SK-N-SH treated with all-trans-retinoic acid at 6 μM for 48 hours (cell line): ENCODE measurements at regions not wholly inside any gene's neighbourhood (a gene's known extent, or its start where the extent isn't known, plus 50 kb on each side); places are given as distances from the start of the nearest gene placed in this dataset.

Experiments used
- ATAC-seq: fragments of 200-7000 bp; cut with Tn5 transposase; 3 replicates; pipeline ENCODE4 v1.9.1; 2020; ENCODE audit warnings: mild to moderate bottlenecking, moderate library complexity
- ARNTL ChIP-seq: fragments of 450-650 bp; formaldehyde crosslinking; IDR thresholded peaks from 2 replicates; pipeline ENCODE4 v1.5.0; 2020; ENCODE audit warnings: low read depth, mild to moderate bottlenecking, moderate library complexity, borderline replicate concordance
- ESRRG ChIP-seq: fragments of 250-450 bp; sonication (Bioruptor Pico); IDR thresholded peaks from 2 replicates; pipeline ENCODE4 v1.6.1; 2021; ENCODE audit warnings: mild to moderate bottlenecking
- GLIS3 ChIP-seq: fragments of 250-450 bp; sonication (Bioruptor Pico); IDR thresholded peaks from 2 replicates; pipeline ENCODE4 v1.5.0; 2020; ENCODE audit warnings: mild to moderate bottlenecking, moderate library complexity
- ISL1 ChIP-seq: fragments of 250-450 bp; sonication (Bioruptor Pico); IDR thresholded peaks from 2 replicates; pipeline ENCODE4 v2.1.2; 2022; ENCODE audit warnings: mild to moderate bottlenecking, moderate library complexity
- OSR1 ChIP-seq: fragments of 250-450 bp; sonication (Bioruptor Pico); IDR thresholded peaks from 2 replicates; pipeline ENCODE4 v1.8.0; 2022; ENCODE audit warnings: moderate library complexity, mild to moderate bottlenecking, inconsistent platforms
- PPARA ChIP-seq: fragments of 250-450 bp; sonication (Bioruptor Pico); IDR thresholded peaks from 2 replicates; pipeline ENCODE4 v1.5.0; 2020; ENCODE audit warnings: mild to moderate bottlenecking, borderline replicate concordance
- RARB ChIP-seq: fragments of 250-450 bp; sonication (Bioruptor Pico); IDR thresholded peaks from 2 replicates; pipeline ENCODE4 v1.8.0; 2021; ENCODE audit warnings: mild to moderate bottlenecking, moderate library complexity
- SNAI2 ChIP-seq: fragments of 250-450 bp; sonication (Bioruptor Pico); IDR thresholded peaks from 2 replicates; pipeline ENCODE4 v1.5.0; 2020; ENCODE audit warnings: mild to moderate bottlenecking, moderate library complexity
- TCF4 ChIP-seq: fragments of 250-450 bp; sonication (Bioruptor Pico); IDR thresholded peaks from 2 replicates; pipeline ENCODE4 v1.8.0; 2021; ENCODE audit warnings: mild to moderate bottlenecking, moderate library complexity, borderline replicate concordance
- TOX ChIP-seq: fragments of 250-450 bp; sonication (Bioruptor Pico); IDR thresholded peaks from 2 replicates; pipeline ENCODE4 v1.8.0; 2021; ENCODE audit warnings: mild to moderate bottlenecking, moderate library complexity, borderline replicate concordance
- ZC3H10 ChIP-seq: fragments of 250-450 bp; sonication (Bioruptor Pico); IDR thresholded peaks from 2 replicates; pipeline ENCODE4 v1.5.1; 2021; ENCODE audit warnings: mild to moderate bottlenecking, moderate library complexity
- ZFP3 ChIP-seq: fragments of 250-450 bp; sonication (Bioruptor Pico); IDR thresholded peaks from 2 replicates; pipeline ENCODE4 v1.5.0; 2020; ENCODE audit warnings: mild to moderate bottlenecking, moderate library complexity
- ZFP30 ChIP-seq: fragments of 450-650 bp; formaldehyde crosslinking; IDR thresholded peaks from 2 replicates; pipeline ENCODE4 v1.5.0; 2022; ENCODE audit warnings: mild to moderate bottlenecking, moderate library complexity
- ZNF565 ChIP-seq: fragments of 450-650 bp; formaldehyde crosslinking; conservative IDR thresholded peaks from 2 replicates; pipeline ENCODE4 v1.5.0; 2020; ENCODE audit warnings: low read depth, mild to moderate bottlenecking, moderate library complexity
- ZNF8 ChIP-seq: fragments of 450-650 bp; formaldehyde crosslinking; IDR thresholded peaks from 2 replicates; pipeline ENCODE4 v1.5.0; 2020; ENCODE audit warnings: mild to moderate bottlenecking, moderate library complexity
- TF ChIP-seq, protein P1 (sequence below): fragments of 250-450 bp; sonication (Bioruptor Pico); IDR thresholded peaks from 2 replicates; pipeline ENCODE4 v1.5.0; 2020; ENCODE audit warnings: mild to moderate bottlenecking, moderate library complexity
- TF ChIP-seq, protein P2 (sequence below): fragments of 250-450 bp; sonication (Bioruptor Pico); IDR thresholded peaks from 2 replicates; pipeline ENCODE4 v1.8.0; 2021; ENCODE audit warnings: low read depth, mild to moderate bottlenecking, moderate library complexity, borderline replicate concordance
- TF ChIP-seq, protein P3 (sequence below): fragments of 250-450 bp; sonication (Bioruptor Pico); IDR thresholded peaks from 2 replicates; pipeline ENCODE4 v1.8.0; 2020; ENCODE audit warnings: mild to moderate bottlenecking, moderate library complexity, borderline replicate concordance
- TF ChIP-seq, protein P4 (sequence below): fragments of 250-450 bp; sonication (Bioruptor Pico); IDR thresholded peaks from 2 replicates; pipeline ENCODE4 v1.5.1; 2021; ENCODE audit warnings: mild to moderate bottlenecking, moderate library complexity
- TF ChIP-seq, protein P5 (sequence below): fragments of 250-450 bp; sonication (Bioruptor Pico); IDR thresholded peaks from 2 replicates; pipeline ENCODE4 v1.5.1; 2020; ENCODE audit warnings: low read depth, mild to moderate bottlenecking, moderate library complexity

DNA sequence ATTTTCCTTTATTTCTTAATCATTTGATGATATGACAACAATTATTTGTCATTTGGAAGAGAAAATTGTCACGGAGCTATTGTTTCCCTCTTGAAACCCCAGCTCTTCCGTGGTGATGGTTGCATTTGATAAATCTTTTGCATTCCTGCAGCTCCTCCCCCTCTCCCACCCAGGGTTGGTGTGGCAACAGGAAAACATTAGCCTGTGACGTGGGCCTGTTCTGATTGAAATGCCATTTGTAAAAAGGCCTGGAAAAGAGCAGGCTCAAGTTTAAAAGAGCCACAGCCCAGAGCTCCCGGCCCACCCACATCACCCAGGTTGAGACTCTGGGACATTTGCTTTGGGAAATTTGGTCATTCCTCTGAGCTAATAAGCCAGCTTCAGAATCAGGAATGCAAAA is 282.5 kb downstream of the RPLP1 start (continued):
- TF ChIP-seq, protein P1, sequence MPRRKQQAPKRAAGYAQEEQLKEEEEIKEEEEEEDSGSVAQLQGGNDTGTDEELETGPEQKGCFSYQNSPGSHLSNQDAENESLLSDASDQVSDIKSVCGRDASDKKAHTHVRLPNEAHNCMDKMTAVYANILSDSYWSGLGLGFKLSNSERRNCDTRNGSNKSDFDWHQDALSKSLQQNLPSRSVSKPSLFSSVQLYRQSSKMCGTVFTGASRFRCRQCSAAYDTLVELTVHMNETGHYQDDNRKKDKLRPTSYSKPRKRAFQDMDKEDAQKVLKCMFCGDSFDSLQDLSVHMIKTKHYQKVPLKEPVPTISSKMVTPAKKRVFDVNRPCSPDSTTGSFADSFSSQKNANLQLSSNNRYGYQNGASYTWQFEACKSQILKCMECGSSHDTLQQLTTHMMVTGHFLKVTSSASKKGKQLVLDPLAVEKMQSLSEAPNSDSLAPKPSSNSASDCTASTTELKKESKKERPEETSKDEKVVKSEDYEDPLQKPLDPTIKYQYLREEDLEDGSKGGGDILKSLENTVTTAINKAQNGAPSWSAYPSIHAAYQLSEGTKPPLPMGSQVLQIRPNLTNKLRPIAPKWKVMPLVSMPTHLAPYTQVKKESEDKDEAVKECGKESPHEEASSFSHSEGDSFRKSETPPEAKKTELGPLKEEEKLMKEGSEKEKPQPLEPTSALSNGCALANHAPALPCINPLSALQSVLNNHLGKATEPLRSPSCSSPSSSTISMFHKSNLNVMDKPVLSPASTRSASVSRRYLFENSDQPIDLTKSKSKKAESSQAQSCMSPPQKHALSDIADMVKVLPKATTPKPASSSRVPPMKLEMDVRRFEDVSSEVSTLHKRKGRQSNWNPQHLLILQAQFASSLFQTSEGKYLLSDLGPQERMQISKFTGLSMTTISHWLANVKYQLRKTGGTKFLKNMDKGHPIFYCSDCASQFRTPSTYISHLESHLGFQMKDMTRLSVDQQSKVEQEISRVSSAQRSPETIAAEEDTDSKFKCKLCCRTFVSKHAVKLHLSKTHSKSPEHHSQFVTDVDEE (CRISPR knock-in tag) = no peak
- TF ChIP-seq ZNF565 (CRISPR knock-in tag) (no peak), GLIS3 (CRISPR knock-in tag) (no peak), ZNF8 (CRISPR knock-in tag) (no peak)

DNA sequence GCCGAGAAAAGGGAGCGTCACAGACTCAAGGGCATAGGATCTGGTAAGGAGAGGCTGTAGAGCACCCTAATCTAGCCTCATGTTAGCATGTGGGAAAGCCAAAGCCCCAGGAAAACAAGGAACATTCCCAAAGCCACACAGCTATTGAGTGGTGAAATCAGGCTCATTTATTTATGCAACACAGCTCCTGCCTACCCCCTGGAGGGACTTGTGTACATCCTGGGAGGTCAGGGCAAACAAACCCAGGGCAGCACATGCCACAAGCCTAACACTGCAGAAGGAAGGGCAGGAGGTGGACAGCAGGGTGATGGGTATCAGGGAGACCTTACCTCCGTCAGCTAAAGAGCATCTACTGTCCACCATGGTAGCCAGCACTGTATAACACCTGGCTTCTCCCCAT is 283.5 kb downstream of the RPLP1 start:
- ATAC-seq = no peak
- no peak for TF ChIP-seq ZNF8 (CRISPR knock-in tag)
- no peak for TF ChIP-seq ZFP30 (CRISPR knock-in tag)
- TF ChIP-seq, protein P1 (CRISPR knock-in tag) = no peak
- TF ChIP-seq ZNF565 (CRISPR knock-in tag) = no peak
- TF ChIP-seq TOX (CRISPR knock-in tag) = no peak

DNA sequence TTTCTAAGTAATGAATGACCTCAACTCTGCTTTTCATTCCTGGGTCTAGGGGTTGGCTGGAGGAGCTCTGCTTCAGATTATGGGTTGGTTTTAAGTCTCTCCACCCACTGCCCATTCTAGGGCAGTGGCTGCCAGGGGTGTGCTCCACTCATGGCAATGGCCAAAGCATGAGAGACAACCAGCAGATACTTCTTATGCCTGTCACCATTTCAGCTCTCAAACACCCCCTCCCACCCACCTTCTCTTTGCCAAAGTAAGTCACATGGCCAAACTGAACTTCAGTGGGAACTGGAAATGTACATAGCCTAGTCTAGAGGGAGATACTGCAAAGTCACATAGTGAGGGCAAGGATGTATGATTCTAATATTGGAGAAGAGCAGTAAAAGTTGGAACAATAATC is 285.3 kb downstream of the RPLP1 start:
- ATAC-seq = no peak
- TF ChIP-seq, protein P2, sequence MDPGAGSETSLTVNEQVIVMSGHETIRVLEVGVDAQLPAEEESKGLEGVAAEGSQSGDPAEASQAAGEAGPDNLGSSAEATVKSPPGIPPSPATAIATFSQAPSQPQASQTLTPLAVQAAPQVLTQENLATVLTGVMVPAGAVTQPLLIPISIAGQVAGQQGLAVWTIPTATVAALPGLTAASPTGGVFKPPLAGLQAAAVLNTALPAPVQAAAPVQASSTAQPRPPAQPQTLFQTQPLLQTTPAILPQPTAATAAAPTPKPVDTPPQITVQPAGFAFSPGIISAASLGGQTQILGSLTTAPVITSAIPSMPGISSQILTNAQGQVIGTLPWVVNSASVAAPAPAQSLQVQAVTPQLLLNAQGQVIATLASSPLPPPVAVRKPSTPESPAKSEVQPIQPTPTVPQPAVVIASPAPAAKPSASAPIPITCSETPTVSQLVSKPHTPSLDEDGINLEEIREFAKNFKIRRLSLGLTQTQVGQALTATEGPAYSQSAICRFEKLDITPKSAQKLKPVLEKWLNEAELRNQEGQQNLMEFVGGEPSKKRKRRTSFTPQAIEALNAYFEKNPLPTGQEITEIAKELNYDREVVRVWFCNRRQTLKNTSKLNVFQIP (CRISPR knock-in tag) = no peak
- no peak for TF ChIP-seq SNAI2 (CRISPR knock-in tag)
- no peak for TF ChIP-seq RARB (CRISPR knock-in tag)
- no peak for TF ChIP-seq ZFP3 (CRISPR knock-in tag)
- no peak for TF ChIP-seq ZNF8 (CRISPR knock-in tag)
- TF ChIP-seq, protein P3, sequence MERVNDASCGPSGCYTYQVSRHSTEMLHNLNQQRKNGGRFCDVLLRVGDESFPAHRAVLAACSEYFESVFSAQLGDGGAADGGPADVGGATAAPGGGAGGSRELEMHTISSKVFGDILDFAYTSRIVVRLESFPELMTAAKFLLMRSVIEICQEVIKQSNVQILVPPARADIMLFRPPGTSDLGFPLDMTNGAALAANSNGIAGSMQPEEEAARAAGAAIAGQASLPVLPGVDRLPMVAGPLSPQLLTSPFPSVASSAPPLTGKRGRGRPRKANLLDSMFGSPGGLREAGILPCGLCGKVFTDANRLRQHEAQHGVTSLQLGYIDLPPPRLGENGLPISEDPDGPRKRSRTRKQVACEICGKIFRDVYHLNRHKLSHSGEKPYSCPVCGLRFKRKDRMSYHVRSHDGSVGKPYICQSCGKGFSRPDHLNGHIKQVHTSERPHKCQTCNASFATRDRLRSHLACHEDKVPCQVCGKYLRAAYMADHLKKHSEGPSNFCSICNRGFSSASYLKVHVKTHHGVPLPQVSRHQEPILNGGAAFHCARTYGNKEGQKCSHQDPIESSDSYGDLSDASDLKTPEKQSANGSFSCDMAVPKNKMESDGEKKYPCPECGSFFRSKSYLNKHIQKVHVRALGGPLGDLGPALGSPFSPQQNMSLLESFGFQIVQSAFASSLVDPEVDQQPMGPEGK (CRISPR knock-in tag) = no peak
- no peak for TF ChIP-seq PPARA (CRISPR knock-in tag)
- no peak for TF ChIP-seq ZC3H10 (CRISPR knock-in tag)
- TF ChIP-seq GLIS3 (CRISPR knock-in tag) = no peak
- no peak for TF ChIP-seq ARNTL (CRISPR knock-in tag)

DNA sequence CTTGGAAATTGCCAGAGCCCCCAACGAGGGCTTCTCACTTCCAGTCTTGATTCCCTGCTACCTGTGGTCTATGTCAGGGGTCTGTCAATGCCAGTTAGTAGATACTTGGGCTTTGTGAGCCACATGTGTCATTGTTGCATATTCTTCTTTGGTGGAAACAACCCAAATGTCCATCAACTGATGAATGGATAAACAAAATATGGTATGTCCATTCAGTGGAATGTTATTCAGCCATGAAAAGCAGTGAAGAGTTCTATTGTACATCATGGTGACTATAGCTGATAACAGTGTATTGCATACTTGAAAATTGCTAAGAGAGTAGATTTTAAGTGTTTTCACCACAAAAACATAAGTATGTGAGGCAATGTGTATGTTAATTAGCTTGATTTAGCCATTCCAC is 288.1 kb downstream of the RPLP1 start:
- TF ChIP-seq ZNF8 (CRISPR knock-in tag) (peak; percentile 99), ARNTL (CRISPR knock-in tag) (no peak)
- no peak for ATAC-seq

DNA sequence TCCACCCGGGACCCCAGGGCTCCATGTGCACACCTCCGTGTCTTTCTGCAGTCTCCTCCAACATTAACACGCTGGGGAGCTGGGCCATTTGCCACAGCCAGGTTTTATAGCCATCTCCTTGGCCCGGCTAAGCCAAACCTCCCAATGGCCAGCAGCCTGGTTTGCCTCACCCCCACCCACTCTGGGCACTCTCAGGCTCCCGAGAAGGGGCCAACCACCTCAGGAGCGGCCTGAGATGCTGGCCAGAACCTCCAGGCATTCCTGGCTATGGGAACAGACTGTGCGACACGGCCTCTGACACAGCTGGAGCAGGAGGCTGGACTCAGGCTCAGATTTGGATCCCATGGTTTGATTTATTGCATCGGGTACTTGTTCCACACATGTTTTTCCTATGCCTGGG is 289.7 kb downstream of the RPLP1 start:
- no peak for ATAC-seq
- no peak for TF ChIP-seq TOX (CRISPR knock-in tag)
- TF ChIP-seq, protein P4, sequence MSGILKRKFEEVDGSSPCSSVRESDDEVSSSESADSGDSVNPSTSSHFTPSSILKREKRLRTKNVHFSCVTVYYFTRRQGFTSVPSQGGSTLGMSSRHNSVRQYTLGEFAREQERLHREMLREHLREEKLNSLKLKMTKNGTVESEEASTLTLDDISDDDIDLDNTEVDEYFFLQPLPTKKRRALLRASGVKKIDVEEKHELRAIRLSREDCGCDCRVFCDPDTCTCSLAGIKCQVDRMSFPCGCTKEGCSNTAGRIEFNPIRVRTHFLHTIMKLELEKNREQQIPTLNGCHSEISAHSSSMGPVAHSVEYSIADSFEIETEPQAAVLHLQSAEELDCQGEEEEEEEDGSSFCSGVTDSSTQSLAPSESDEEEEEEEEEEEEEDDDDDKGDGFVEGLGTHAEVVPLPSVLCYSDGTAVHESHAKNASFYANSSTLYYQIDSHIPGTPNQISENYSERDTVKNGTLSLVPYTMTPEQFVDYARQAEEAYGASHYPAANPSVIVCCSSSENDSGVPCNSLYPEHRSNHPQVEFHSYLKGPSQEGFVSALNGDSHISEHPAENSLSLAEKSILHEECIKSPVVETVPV (CRISPR knock-in tag) = no peak
- TF ChIP-seq TCF4 (CRISPR knock-in tag) = no peak
- TF ChIP-seq ZNF565 (CRISPR knock-in tag) = no peak
- no peak for TF ChIP-seq ZFP30 (CRISPR knock-in tag)
- TF ChIP-seq, protein P2 (CRISPR knock-in tag) = no peak
- no peak for TF ChIP-seq OSR1 (CRISPR knock-in tag)
- no peak for TF ChIP-seq ESRRG (CRISPR knock-in tag)
- TF ChIP-seq, protein P5, sequence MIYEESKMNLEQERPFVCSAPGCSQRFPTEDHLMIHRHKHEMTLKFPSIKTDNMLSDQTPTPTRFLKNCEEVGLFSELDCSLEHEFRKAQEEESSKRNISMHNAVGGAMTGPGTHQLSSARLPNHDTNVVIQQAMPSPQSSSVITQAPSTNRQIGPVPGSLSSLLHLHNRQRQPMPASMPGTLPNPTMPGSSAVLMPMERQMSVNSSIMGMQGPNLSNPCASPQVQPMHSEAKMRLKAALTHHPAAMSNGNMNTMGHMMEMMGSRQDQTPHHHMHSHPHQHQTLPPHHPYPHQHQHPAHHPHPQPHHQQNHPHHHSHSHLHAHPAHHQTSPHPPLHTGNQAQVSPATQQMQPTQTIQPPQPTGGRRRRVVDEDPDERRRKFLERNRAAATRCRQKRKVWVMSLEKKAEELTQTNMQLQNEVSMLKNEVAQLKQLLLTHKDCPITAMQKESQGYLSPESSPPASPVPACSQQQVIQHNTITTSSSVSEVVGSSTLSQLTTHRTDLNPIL (CRISPR knock-in tag) = no peak
- no peak for TF ChIP-seq ISL1 (CRISPR knock-in tag)
- no peak for TF ChIP-seq GLIS3 (CRISPR knock-in tag)
- TF ChIP-seq ARNTL (CRISPR knock-in tag) = no peak
